ENCODE measurements at regions not wholly inside any gene's neighbourhood (a gene's known extent, or its start where the extent isn't known, plus 50 kb on each side); places are given as distances from the start of the nearest gene placed in this dataset.

DNA sequence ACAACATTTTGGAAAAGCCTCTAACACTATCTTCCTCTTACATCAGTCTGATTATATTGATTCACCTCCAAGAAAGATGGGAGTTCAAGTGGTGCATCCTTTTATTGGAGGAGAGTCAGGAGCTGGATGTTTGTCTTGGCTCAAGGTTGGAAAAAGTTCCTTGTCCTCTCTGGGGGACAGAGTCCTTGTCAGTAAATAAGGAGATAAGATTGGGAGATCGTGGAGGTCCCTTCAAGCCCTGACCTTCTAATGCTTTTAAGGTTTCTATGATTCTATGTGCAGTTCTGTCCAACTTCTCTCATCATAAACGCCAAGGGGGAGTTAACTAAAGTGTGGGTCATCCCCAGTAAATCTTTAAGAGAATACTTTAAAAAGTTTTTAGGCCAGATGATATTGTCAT lies 60.9 kb upstream of the CCBE1 start:
- 49% methylated on average over 2 of the region's 2 CpGs for WGBS, 2 donors

DNA sequence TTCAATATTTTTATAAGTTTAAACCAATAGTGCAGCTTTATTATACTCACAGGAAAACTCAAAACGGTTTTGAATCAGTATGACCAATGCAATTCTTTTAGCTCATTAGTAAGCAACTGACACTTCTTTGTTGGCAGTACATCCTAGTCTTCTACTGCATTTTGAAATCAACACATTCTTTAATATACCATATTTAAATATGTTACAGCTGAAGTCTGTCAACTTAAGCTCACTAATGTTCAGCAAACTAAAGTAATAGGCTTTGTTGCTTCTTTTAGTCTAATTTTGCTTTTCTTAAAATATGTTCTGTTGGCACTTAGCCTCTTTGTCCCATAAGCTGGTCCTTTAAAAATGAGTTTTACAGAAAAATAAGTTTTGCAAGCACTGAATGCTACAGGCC lies 55.4 kb upstream of the CCBE1 start:
- Histone ChIP-seq H3K36me3 (no peaks in the 10 kb centered on the region), H3K4me1 (no peaks in the 10 kb centered on the region), H3K4me3 (no peak overlapping the region), H3K27ac (no peak overlapping the region), H3K27me3 (no peaks in the 10 kb centered on the region), H3K9me3 (no peaks in the 10 kb centered on the region)
- intact Hi-C loops (cut with DNase I) = no loop called here
- no peak for ATAC-seq
- 60 to 70% methylated on average over 1 of the region's 1 CpG for WGBS, 2 donors
- DNase-seq = no peak
- TF ChIP-seq, protein P1, sequence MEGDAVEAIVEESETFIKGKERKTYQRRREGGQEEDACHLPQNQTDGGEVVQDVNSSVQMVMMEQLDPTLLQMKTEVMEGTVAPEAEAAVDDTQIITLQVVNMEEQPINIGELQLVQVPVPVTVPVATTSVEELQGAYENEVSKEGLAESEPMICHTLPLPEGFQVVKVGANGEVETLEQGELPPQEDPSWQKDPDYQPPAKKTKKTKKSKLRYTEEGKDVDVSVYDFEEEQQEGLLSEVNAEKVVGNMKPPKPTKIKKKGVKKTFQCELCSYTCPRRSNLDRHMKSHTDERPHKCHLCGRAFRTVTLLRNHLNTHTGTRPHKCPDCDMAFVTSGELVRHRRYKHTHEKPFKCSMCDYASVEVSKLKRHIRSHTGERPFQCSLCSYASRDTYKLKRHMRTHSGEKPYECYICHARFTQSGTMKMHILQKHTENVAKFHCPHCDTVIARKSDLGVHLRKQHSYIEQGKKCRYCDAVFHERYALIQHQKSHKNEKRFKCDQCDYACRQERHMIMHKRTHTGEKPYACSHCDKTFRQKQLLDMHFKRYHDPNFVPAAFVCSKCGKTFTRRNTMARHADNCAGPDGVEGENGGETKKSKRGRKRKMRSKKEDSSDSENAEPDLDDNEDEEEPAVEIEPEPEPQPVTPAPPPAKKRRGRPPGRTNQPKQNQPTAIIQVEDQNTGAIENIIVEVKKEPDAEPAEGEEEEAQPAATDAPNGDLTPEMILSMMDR (IDR thresholded peaks at IDR 0.05) = no peak

More for the DNA sequence above, 60.9 kb upstream of the CCBE1 start:
- no peaks in the 10 kb centered on the region for H3K4me1 ChIP-seq
- no peak overlapping the region for H3K4me3 ChIP-seq
- ATAC-seq (no peak), DNase-seq (no peak)
- H3K27ac ChIP-seq = no peak overlapping the region
- TF ChIP-seq, protein P1 (IDR thresholded peaks at IDR 0.05) = no peak
- H3K36me3 ChIP-seq = no peaks in the 10 kb centered on the region
- no peaks in the 10 kb centered on the region for H3K9me3 ChIP-seq
- intact Hi-C loops (cut with DNase I) = no loop called here
- no peaks in the 10 kb centered on the region for H3K27me3 ChIP-seq

DNA sequence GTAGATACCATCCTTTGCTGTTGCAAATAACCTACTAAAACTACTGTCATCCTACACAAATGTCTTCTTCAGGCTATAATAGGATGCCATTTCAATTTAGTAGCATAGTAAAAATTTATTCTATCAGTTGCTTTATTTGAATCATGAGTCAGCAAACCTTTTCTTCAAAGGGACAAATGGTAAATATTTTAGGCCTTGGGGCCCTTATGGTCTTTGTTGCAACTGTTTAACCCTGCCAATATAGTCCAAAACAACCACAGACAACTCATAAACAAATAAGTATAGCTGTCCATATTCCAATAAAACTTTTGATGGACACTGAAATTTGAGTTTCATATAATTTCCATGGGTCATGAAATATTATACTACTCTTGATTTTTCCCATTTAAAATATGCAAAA lies 54.0 kb upstream of the CCBE1 start:
- TF ChIP-seq, protein P1 (IDR thresholded peaks at IDR 0.05) = no peak

DNA sequence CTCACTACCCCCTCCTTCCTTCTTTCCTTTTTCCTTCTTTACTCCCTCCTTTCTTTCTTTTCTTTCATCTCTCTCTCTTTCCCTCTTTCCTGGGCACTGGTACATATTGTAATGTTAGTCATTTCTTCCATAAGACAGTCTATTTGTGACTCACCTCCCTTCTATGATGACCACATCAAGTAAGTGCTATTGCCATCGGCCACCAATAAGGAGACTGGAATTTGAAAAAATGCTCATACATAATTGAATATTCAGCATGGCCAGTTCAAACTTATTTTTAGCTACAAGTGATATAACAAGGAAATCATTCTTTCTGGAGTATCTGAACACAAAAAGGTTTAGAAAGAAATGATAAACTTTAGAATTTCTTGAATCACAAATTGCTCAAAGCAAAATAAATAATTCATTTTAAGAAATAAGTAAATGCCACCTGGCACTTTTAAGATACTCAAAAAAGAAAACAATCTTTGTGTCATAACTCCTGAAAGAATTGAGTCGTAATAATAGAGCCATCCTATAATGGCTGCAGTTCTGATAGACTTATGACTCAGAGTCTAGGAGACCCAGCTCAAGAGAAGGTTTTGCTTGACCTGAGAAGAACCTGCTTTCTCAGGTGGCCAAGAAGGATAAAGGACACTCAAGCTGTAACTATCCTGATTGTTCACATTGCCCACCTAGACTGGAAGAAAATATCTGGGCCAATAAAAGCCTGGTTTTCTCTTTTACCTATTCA lies 51.6 kb upstream of the CCBE1 start:
- H3K27me3 ChIP-seq = peaks cover 0 to 14% (median 0%) of the 10 kb centered on the region in 7 donors
- ATAC-seq = no peak
- peaks cover 0 to 11% (median 0%) of the 10 kb centered on the region in 11 donors for H3K9me3 ChIP-seq
- H3K36me3 ChIP-seq = no peaks in the 10 kb centered on the region
- intact Hi-C loops (cut with DNase I) = loop anchor here in 1 of 10 donors (5.0 kb wide), 1 partner anchor 51 kb away; the partner anchor contains the start of gene CCBE1
- H3K4me1 ChIP-seq = no peaks in the 10 kb centered on the region
- H3K4me3 ChIP-seq = no peak overlapping the region
- H3K27ac ChIP-seq = no peak overlapping the region
- no peak for DNase-seq
- TF ChIP-seq, protein P1 (IDR thresholded peaks at IDR 0.05) = no peak
- 81 to 89% methylated on average over 2 of the region's 2 CpGs for WGBS, 2 donors

More for the DNA sequence above, 54.0 kb upstream of the CCBE1 start:
- H3K36me3 ChIP-seq = no peaks in the 10 kb centered on the region
- intact Hi-C loops (cut with DNase I) = no loop called here
- no peak overlapping the region for H3K4me3 ChIP-seq
- peaks cover 0 to 5% (median 0%) of the 10 kb centered on the region in 7 donors for H3K27me3 ChIP-seq
- H3K9me3 ChIP-seq = peaks cover 0 to 11% (median 0%) of the 10 kb centered on the region in 11 donors
- no peak for DNase-seq
- ATAC-seq = no peak
- H3K27ac ChIP-seq = no peak overlapping the region
- no peaks in the 10 kb centered on the region for H3K4me1 ChIP-seq

Measured in heart right ventricle (tissue), 16 donors.